GM12878 (cell line): ENCODE measurements at regions not wholly inside any gene's neighbourhood (a gene's known extent, or its start where the extent isn't known, plus 50 kb on each side); places are given as distances from the start of the nearest gene placed in this dataset.

ENCODE experiments used
- ATAC-seq: fragments of 200-7000 bp; cut with Tn5 transposase; 3 replicates; pipeline ENCODE4 v1.9.1; 2020; ENCODE audit warnings: mild to moderate bottlenecking, moderate library complexity
- BruUV-seq: library from RNA; stranded (reverse); fragments of 400-500 nt; replicated peaks from 2 replicates; lab custom pipeline; 2021; lab: Mats Ljungman, UMichigan
- CTCF ChIA-PET: fragments of 300-600 bp; sonication (Branson Sonifier 250); formaldehyde crosslinking; extraction: SDS; loops from one replicate; lab custom pipeline; 2021; ENCODE audit warnings: inconsistent platforms; lab: Yijun Ruan, JAX
- POLR2A ChIA-PET: fragments of 350-600 bp; formaldehyde crosslinking; extraction: SDS; loops from one replicate; lab custom pipeline; 2021; ENCODE audit warnings: inconsistent platforms; lab: Charles Lee
- RAD21 ChIA-PET: fragments of 300-600 bp; sonication (Branson Sonifier 250); formaldehyde crosslinking; loops from one replicate; lab custom pipeline; 2023; ENCODE audit warnings: antibody characterized with exemption; ENCODE audit not compliant: unreplicated experiment; lab: Charles Lee
- SMC1A ChIA-PET: fragments of 300-600 bp; sonication (Branson Sonifier 250); formaldehyde crosslinking; loops from one replicate; lab custom pipeline; 2023; ENCODE audit not compliant: unreplicated experiment, uncharacterized antibody; lab: Charles Lee
- DNase-seq: peaks from one replicate; pipeline ENCODE4 v3.0.0-alpha.2; 2011; ENCODE audit warnings: low read depth, low spot score
- FAIRE-seq: peaks from 3 replicates; lab custom pipeline; 2011; peaks lifted over from hg19 to GRCh38; lab: Jason Lieb, UNC
- H2AFZ ChIP-seq: 2 replicates; pipeline ENCODE4 v1.6.0; 2011; ENCODE audit warnings: low read depth, low read length, control low read depth; ENCODE audit not compliant: control insufficient read depth
- H3K27ac ChIP-seq: 2 replicates; pipeline ENCODE4 v1.5.1; 2011; ENCODE audit warnings: control low read depth; ENCODE audit not compliant: control insufficient read depth, insufficient read depth
- H3K27me3 ChIP-seq, 2 experiments: replicated peaks in 1 of 2; 2 replicates each; pipeline versions ENCODE4 v1.6.0 to v1.6.1; 2011; ENCODE audit warnings: low read length in 1 of 2; ENCODE audit not compliant: control insufficient read depth in 2 of 2, insufficient read depth in 2 of 2
- H3K36me3 ChIP-seq, 2 experiments: 2 replicates each; pipeline ENCODE4 v1.5.1; 2011; ENCODE audit warnings: low read length in 1 of 2; ENCODE audit not compliant: control insufficient read depth in 2 of 2, insufficient read depth in 2 of 2
- H3K4me1 ChIP-seq: 2 replicates; pipeline ENCODE4 v1.6.1; 2011; ENCODE audit warnings: mild to moderate bottlenecking, low read length, moderate library complexity, mixed read lengths; ENCODE audit not compliant: control insufficient read depth, insufficient read depth
- H3K4me2 ChIP-seq: 2 replicates; pipeline ENCODE4 v1.6.0; 2011; ENCODE audit warnings: control low read depth; ENCODE audit not compliant: control insufficient read depth, insufficient read depth
- H3K4me3 ChIP-seq: fragments of 200-600 bp; sonication (generic); 2 replicates; pipeline ENCODE4 v1.5.1; 2016
- H3K79me2 ChIP-seq: 2 replicates; pipeline ENCODE4 v1.6.0; 2011; ENCODE audit warnings: low read length; ENCODE audit not compliant: control insufficient read depth, insufficient read depth
- H3K9ac ChIP-seq: 2 replicates; pipeline ENCODE4 v1.8.0; 2011; ENCODE audit warnings: low read length, control low read depth, mixed read lengths; ENCODE audit not compliant: control insufficient read depth, insufficient read depth
- H3K9me3 ChIP-seq: replicated peaks from 3 replicates; pipeline ENCODE4 v1.5.1; 2011; ENCODE audit warnings: mild to moderate bottlenecking, low read length; ENCODE audit not compliant: control insufficient read depth, insufficient read depth
- H4K20me1 ChIP-seq: 2 replicates; pipeline ENCODE4 v1.6.0; 2011; ENCODE audit not compliant: control insufficient read depth, insufficient read depth
- CBFB ChIP-seq: IDR thresholded peaks from 2 replicates; pipeline ENCODE4 v1.6.1; 2016; ENCODE audit warnings: antibody characterized with exemption, low read depth
- DPF2 ChIP-seq: fragments of 450-650 bp; IDR thresholded peaks from 2 replicates; pipeline ENCODE4 v1.6.1; 2017; ENCODE audit warnings: mild to moderate bottlenecking
- E4F1 ChIP-seq: fragments of 450-650 bp; IDR thresholded peaks from 2 replicates; pipeline ENCODE4 v1.6.1; 2018; ENCODE audit warnings: borderline replicate concordance, mild to moderate bottlenecking; ENCODE audit not compliant: partially characterized antibody
- EZH2 ChIP-seq: IDR thresholded peaks from 2 replicates; pipeline ENCODE4 v1.6.1; 2012; ENCODE audit warnings: low read depth, mild to moderate bottlenecking, control low read depth, inconsistent platforms, low read length, borderline replicate concordance; ENCODE audit not compliant: control insufficient read depth
- FOXK2 ChIP-seq: fragments of 450-650 bp; IDR thresholded peaks from 2 replicates; pipeline ENCODE4 v1.6.1; 2017; ENCODE audit warnings: mild to moderate bottlenecking, moderate library complexity
- MAX ChIP-seq: IDR thresholded peaks from 2 replicates; pipeline ENCODE4 v1.6.1; 2012; ENCODE audit warnings: low read depth, low read length, improper control_type of control experiment
- PKNOX1 ChIP-seq: fragments of 450-650 bp; IDR thresholded peaks from 2 replicates; pipeline ENCODE4 v1.6.1; 2016; ENCODE audit warnings: mild to moderate bottlenecking
- RBBP5 ChIP-seq: fragments of 200-600 bp; sonication (generic); conservative IDR thresholded peaks from 2 replicates; pipeline ENCODE4 v1.6.1; 2016
- RCOR1 ChIP-seq: conservative IDR thresholded peaks from 2 replicates; pipeline ENCODE4 v1.6.1; 2012; ENCODE audit warnings: low read depth, low read length, improper control_type of control experiment
- RELA ChIP-seq: fragments of 450-650 bp; IDR thresholded peaks from 2 replicates; pipeline ENCODE4 v1.8.0; 2014; ENCODE audit warnings: borderline replicate concordance; ENCODE audit not compliant: partially characterized antibody
- STAT1 ChIP-seq: fragments of 450-650 bp; conservative IDR thresholded peaks from 2 replicates; pipeline ENCODE4 v1.6.1; 2014; ENCODE audit warnings: antibody characterized with exemption, mild to moderate bottlenecking
- STAT3 ChIP-seq: IDR thresholded peaks from 2 replicates; pipeline ENCODE4 v1.6.1; 2011; ENCODE audit warnings: low read depth, low read length, improper control_type of control experiment
- TARDBP ChIP-seq: IDR thresholded peaks from 2 replicates; pipeline ENCODE4 v1.6.1; 2016; ENCODE audit warnings: borderline replicate concordance
- WRNIP1 ChIP-seq: IDR thresholded peaks from 2 replicates; pipeline ENCODE4 v1.6.1; 2011; ENCODE audit warnings: low read depth, low read length, improper control_type of control experiment, borderline replicate concordance
- ZNF384 ChIP-seq: IDR thresholded peaks from 2 replicates; pipeline ENCODE4 v1.6.1; 2012; ENCODE audit warnings: low read depth, mild to moderate bottlenecking, low read length, improper control_type of control experiment, borderline replicate concordance
- WGBS: methylation state at CpG from one replicate; pipeline ENCODE4 v1.1.6; 2016; ENCODE audit warnings: low lambda C conversion rate; ENCODE audit not compliant: insufficient replicate concordance, insufficient coverage; ENCODE audit errors: missing lambda C conversion rate; 5-methylcytosine and 5-hydroxymethylcytosine counted together
- in situ Hi-C: fragments of 300-500 bp; cut with MboI; formaldehyde crosslinking; loops from 9 replicates; pipeline ENCODE4 v1.14.3; 2018; ENCODE audit warnings: mixed read lengths
- intact Hi-C: fragments of 100-400 bp; cut with micrococcal nuclease; formaldehyde crosslinking; loops from one replicate; pipeline ENCODE4 v1.14.2; 2022; ENCODE audit not compliant: unreplicated experiment
- TF ChIP-seq, protein P1 (sequence below): IDR thresholded peaks from 2 replicates; pipeline ENCODE4 v1.6.1; 2012; ENCODE audit warnings: low read depth, low read length, improper control_type of control experiment
- TF ChIP-seq, protein P2 (sequence below): IDR thresholded peaks from 2 replicates; pipeline ENCODE4 v1.6.1; 2012; ENCODE audit warnings: low read depth, low read length, improper control_type of control experiment

- TF ChIP-seq, protein P1, sequence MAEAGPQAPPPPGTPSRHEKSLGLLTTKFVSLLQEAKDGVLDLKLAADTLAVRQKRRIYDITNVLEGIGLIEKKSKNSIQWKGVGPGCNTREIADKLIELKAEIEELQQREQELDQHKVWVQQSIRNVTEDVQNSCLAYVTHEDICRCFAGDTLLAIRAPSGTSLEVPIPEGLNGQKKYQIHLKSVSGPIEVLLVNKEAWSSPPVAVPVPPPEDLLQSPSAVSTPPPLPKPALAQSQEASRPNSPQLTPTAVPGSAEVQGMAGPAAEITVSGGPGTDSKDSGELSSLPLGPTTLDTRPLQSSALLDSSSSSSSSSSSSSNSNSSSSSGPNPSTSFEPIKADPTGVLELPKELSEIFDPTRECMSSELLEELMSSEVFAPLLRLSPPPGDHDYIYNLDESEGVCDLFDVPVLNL = no peak
- TF ChIP-seq STAT1 (no peak), STAT3 (no peak)
Measured at GRCh38 chr2:10201201-10201600, 78.7 kb downstream of the RRM2 start (continued).

GRCh38 chr2:10202131-10202665, 79.7 kb downstream of the RRM2 start:
- Histone ChIP-seq H2AFZ (no peak overlapping the region), H3K4me1 (no peaks in the 10 kb centered on the region), H3K9ac (no peak overlapping the region), H3K4me3 (no peak overlapping the region), H3K9me3 (no peaks in the 10 kb centered on the region), H3K27me3 (no peaks in the 10 kb centered on the region), H3K27ac (no peak overlapping the region), H3K36me3 (no peaks in the 10 kb centered on the region; a peak in 1 of 4 replicates), H3K79me2 (no peaks in the 10 kb centered on the region), H4K20me1 (no peaks in the 10 kb centered on the region), H3K4me2 (no peak overlapping the region)
- DNase-seq (no peak), FAIRE-seq (no peak), ATAC-seq (no peak)
- BruUV-seq = no TSS peak
- ChIA-PET POLR2A (no interaction called here), SMC1A (no interaction called here), RAD21 (no interaction called here), CTCF (no interaction called here)
- WGBS = 91% methylated on average over 4 of the region's 4 CpGs
- in situ Hi-C loops (no loop called here), intact Hi-C loops (no loop called here)
- no peak for TF ChIP-seq ZNF384
- no peak for TF ChIP-seq DPF2
- TF ChIP-seq E4F1 = no peak
- TF ChIP-seq FOXK2 = no peak
- TF ChIP-seq, protein P2, sequence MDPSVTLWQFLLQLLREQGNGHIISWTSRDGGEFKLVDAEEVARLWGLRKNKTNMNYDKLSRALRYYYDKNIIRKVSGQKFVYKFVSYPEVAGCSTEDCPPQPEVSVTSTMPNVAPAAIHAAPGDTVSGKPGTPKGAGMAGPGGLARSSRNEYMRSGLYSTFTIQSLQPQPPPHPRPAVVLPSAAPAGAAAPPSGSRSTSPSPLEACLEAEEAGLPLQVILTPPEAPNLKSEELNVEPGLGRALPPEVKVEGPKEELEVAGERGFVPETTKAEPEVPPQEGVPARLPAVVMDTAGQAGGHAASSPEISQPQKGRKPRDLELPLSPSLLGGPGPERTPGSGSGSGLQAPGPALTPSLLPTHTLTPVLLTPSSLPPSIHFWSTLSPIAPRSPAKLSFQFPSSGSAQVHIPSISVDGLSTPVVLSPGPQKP = no peak
- TF ChIP-seq MAX = no peak
- no peak for TF ChIP-seq RBBP5
- no peak for TF ChIP-seq EZH2
- TF ChIP-seq WRNIP1 = no peak
- no peak for TF ChIP-seq RCOR1
- no peak for TF ChIP-seq TARDBP
- no peak for TF ChIP-seq CBFB
- TF ChIP-seq RELA = no peak
- no peak for TF ChIP-seq PKNOX1
